GM12878 (cell line): ENCODE measurements at regions not wholly inside any gene's neighbourhood (a gene's known extent, or its start where the extent isn't known, plus 50 kb on each side); places are given as distances from the start of the nearest gene placed in this dataset.

ENCODE experiments used
- BHLHE40 ChIP-seq, 2 experiments: fragments of 450-650 bp in 1 of 2; IDR thresholded peaks; 2 replicates each; pipeline ENCODE4 v1.6.1; 2011 to 2017; ENCODE audit warnings: low read depth in 2 of 2, borderline replicate concordance in 1 of 2, improper control_type of control experiment in 1 of 2, low read length in 1 of 2, mild to moderate bottlenecking in 1 of 2
- CEBPB ChIP-seq, 2 experiments: fragments of 150-350 bp in 1 of 2; IDR thresholded peaks; 2 replicates each; pipeline ENCODE4 v1.6.1; 2012 to 2014; ENCODE audit warnings: low read depth in 2 of 2, low read length in 2 of 2, borderline replicate concordance in 1 of 2, inconsistent platforms in 1 of 2
- JUND ChIP-seq: IDR thresholded peaks from 2 replicates; pipeline ENCODE4 v1.6.1; 2012; ENCODE audit warnings: low read depth, mild to moderate bottlenecking, low read length, improper control_type of control experiment, moderate library complexity
- NFXL1 ChIP-seq: fragments of 450-650 bp; IDR thresholded peaks from 2 replicates; pipeline ENCODE4 v1.6.1; 2017; ENCODE audit warnings: antibody characterized with exemption, mild to moderate bottlenecking, borderline replicate concordance
- SREBF2 ChIP-seq: IDR thresholded peaks from 2 replicates; pipeline ENCODE4 v1.6.1; 2012; ENCODE audit warnings: mild to moderate bottlenecking, low read length
- YY1 ChIP-seq: IDR thresholded peaks from 2 replicates; pipeline ENCODE4 v1.6.1; 2011; ENCODE audit warnings: low read depth, mild to moderate bottlenecking, low read length
- TF ChIP-seq, protein P1 (sequence below): IDR thresholded peaks from 2 replicates; pipeline ENCODE4 v1.6.1; 2012; ENCODE audit warnings: mild to moderate bottlenecking, low read depth, low read length
- TF ChIP-seq, protein P2 (sequence below): fragments of 450-650 bp; IDR thresholded peaks from 2 replicates; pipeline ENCODE4 v1.6.1; 2017; ENCODE audit warnings: mild to moderate bottlenecking, low read depth, inconsistent platforms; ENCODE audit not compliant: poor library complexity, severe bottlenecking

- TF ChIP-seq YY1, result no peak
- TF ChIP-seq BHLHE40 (IDR thresholded peaks at IDR 0.05; ENCODE audit: borderline replicate concordance in 1 of 2, low read depth in 2 of 2, low read length in 1 of 2), result no peak
- no peak for TF ChIP-seq JUND
- TF ChIP-seq NFXL1, result no peak
- TF ChIP-seq, protein P1, sequence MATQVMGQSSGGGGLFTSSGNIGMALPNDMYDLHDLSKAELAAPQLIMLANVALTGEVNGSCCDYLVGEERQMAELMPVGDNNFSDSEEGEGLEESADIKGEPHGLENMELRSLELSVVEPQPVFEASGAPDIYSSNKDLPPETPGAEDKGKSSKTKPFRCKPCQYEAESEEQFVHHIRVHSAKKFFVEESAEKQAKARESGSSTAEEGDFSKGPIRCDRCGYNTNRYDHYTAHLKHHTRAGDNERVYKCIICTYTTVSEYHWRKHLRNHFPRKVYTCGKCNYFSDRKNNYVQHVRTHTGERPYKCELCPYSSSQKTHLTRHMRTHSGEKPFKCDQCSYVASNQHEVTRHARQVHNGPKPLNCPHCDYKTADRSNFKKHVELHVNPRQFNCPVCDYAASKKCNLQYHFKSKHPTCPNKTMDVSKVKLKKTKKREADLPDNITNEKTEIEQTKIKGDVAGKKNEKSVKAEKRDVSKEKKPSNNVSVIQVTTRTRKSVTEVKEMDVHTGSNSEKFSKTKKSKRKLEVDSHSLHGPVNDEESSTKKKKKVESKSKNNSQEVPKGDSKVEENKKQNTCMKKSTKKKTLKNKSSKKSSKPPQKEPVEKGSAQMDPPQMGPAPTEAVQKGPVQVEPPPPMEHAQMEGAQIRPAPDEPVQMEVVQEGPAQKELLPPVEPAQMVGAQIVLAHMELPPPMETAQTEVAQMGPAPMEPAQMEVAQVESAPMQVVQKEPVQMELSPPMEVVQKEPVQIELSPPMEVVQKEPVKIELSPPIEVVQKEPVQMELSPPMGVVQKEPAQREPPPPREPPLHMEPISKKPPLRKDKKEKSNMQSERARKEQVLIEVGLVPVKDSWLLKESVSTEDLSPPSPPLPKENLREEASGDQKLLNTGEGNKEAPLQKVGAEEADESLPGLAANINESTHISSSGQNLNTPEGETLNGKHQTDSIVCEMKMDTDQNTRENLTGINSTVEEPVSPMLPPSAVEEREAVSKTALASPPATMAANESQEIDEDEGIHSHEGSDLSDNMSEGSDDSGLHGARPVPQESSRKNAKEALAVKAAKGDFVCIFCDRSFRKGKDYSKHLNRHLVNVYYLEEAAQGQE, result no peak
- TF ChIP-seq, protein P2, sequence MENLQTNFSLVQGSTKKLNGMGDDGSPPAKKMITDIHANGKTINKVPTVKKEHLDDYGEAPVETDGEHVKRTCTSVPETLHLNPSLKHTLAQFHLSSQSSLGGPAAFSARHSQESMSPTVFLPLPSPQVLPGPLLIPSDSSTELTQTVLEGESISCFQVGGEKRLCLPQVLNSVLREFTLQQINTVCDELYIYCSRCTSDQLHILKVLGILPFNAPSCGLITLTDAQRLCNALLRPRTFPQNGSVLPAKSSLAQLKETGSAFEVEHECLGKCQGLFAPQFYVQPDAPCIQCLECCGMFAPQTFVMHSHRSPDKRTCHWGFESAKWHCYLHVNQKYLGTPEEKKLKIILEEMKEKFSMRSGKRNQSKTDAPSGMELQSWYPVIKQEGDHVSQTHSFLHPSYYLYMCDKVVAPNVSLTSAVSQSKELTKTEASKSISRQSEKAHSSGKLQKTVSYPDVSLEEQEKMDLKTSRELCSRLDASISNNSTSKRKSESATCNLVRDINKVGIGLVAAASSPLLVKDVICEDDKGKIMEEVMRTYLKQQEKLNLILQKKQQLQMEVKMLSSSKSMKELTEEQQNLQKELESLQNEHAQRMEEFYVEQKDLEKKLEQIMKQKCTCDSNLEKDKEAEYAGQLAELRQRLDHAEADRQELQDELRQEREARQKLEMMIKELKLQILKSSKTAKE, result no peak
- TF ChIP-seq CEBPB (IDR thresholded peaks at IDR 0.05; ENCODE audit: borderline replicate concordance in 1 of 2, low read depth in 2 of 2, low read length in 2 of 2), result no peak
- no peak for TF ChIP-seq SREBF2
Observed at GRCh38 chr18:60446821-60447220, 74.2 kb upstream of the MC4R start (continued).
